HFFc6 (cell line): ENCODE measurements at regions not wholly inside any gene's neighbourhood (a gene's known extent, or its start where the extent isn't known, plus 50 kb on each side); places are given as distances from the start of the nearest gene placed in this dataset.

Experiments used
- DNase-seq: peaks from one replicate; pipeline ENCODE4 v3.0.0-alpha.2; 2018
- H3K27ac Mint-ChIP-seq: 2 replicates; pipeline ENCODE4 v1.8.0; 2020; ENCODE audit warnings: mild to moderate bottlenecking, mixed read lengths
- H3K27me3 Mint-ChIP-seq: 2 replicates; pipeline ENCODE4 v1.8.0; 2021; ENCODE audit warnings: mild to moderate bottlenecking, moderate library complexity, mixed read lengths; ENCODE audit not compliant: insufficient read depth
- H3K36me3 Mint-ChIP-seq: 2 replicates; pipeline ENCODE4 v1.8.0; 2021; ENCODE audit warnings: low read depth, mixed read lengths
- H3K4me1 Mint-ChIP-seq: 2 replicates; pipeline ENCODE4 v1.8.0; 2020; ENCODE audit warnings: low read depth, mixed read lengths
- H3K4me3 Mint-ChIP-seq: 2 replicates; pipeline ENCODE4 v1.8.0; 2020; ENCODE audit warnings: mild to moderate bottlenecking, moderate library complexity, mixed read lengths
- H3K9me3 Mint-ChIP-seq: 2 replicates; pipeline ENCODE4 v1.8.0; 2020; ENCODE audit warnings: mild to moderate bottlenecking, mixed read lengths
- CTCF ChIP-seq: fragments of 200-600 bp; sonication (generic); IDR thresholded peaks from 2 replicates; pipeline ENCODE4 v1.5.0; 2021; ENCODE audit warnings: antibody characterized with exemption, mild to moderate bottlenecking

- Mint-ChIP-seq H3K27me3 (no peaks in the 10 kb centered on the region), H3K27ac (no peak overlapping the region), H3K4me3 (no peak overlapping the region), H3K9me3 (no peaks in the 10 kb centered on the region; the same call in none of the 2 replicates), H3K4me1 (no peaks in the 10 kb centered on the region), H3K36me3 (no peaks in the 10 kb centered on the region)
- no peak for DNase-seq
- TF ChIP-seq CTCF: no peak
Measured at GRCh38 chr3:132926098-132926497, 112.1 kb upstream of the TMEM108 start.

GRCh38 chr3:132925256-132925930 lies 112.8 kb upstream of the TMEM108 start:
- Mint-ChIP-seq H3K36me3 (no peaks in the 10 kb centered on the region), H3K27me3 (no peaks in the 10 kb centered on the region), H3K4me1 (no peaks in the 10 kb centered on the region), H3K4me3 (no peak overlapping the region), H3K9me3 (peaks cover 7% of the 10 kb centered on the region), H3K27ac (no peak overlapping the region)
- no peak for TF ChIP-seq CTCF
- DNase-seq: no peak

DNA sequence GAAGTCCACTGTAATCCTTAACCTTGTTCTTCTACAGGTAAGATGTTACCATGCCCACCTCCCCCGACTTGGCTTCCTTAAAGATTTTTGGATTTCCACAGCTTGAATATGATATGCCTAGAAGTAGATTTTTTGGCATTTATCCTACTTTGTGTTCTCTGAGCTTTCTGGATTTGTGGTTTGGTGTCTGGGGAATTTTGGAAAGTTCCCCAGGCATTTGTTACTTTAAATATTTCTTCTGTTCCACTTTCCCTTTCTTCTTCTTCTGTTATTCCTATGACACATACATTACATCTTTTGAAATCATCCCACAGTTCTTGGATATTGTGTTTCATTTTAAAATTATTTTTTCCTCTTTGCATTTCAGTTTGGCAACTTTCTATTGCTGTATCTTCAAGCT lies 122.1 kb upstream of the TMEM108 start:
- H3K4me3 Mint-ChIP-seq: no peak overlapping the region
- H3K36me3 Mint-ChIP-seq: no peaks in the 10 kb centered on the region
- no peak for DNase-seq
- no peak for TF ChIP-seq CTCF
- H3K27ac Mint-ChIP-seq: no peak overlapping the region
- no peaks in the 10 kb centered on the region for H3K4me1 Mint-ChIP-seq
- peaks cover 34% of the 10 kb centered on the region for H3K9me3 Mint-ChIP-seq
- no peaks in the 10 kb centered on the region for H3K27me3 Mint-ChIP-seq

DNA sequence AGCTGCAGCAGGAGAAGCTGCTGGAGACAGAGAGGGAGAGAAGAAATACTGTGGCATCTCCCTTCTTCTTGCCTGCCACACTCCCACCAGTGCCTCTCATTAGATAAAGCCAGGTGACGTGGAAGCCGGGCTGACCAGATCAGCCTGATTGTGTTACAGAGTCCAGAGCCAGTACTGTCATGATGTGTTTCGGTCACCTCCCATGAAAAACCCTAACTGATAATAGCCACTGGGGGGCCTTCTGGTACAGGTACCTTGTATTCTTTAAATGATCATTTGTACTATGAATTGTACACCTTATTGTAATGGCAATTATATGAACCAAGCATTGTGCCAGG lies 125.8 kb upstream of the TMEM108 start:
- no peaks in the 10 kb centered on the region for H3K4me1 Mint-ChIP-seq
- no peak for TF ChIP-seq CTCF
- H3K36me3 Mint-ChIP-seq: no peaks in the 10 kb centered on the region
- DNase-seq: no peak
- H3K9me3 Mint-ChIP-seq: peaks cover 16% of the 10 kb centered on the region
- H3K4me3 Mint-ChIP-seq: no peak overlapping the region
- no peak overlapping the region for H3K27ac Mint-ChIP-seq
- no peaks in the 10 kb centered on the region for H3K27me3 Mint-ChIP-seq

GRCh38 chr3:132911741-132912415 lies 126.3 kb upstream of the TMEM108 start:
- Mint-ChIP-seq H3K36me3 (no peaks in the 10 kb centered on the region), H3K27me3 (no peaks in the 10 kb centered on the region), H3K4me1 (no peaks in the 10 kb centered on the region), H3K9me3 (peaks cover 16% of the 10 kb centered on the region), H3K4me3 (no peak overlapping the region), H3K27ac (no peak overlapping the region)
- TF ChIP-seq CTCF: no peak
- no peak for DNase-seq
